HT-29 (cell line): ENCODE measurements at regions not wholly inside any gene's neighbourhood (a gene's known extent, or its start where the extent isn't known, plus 50 kb on each side); places are given as distances from the start of the nearest gene placed in this dataset.
A peak's percentile ranks its signal among the peaks of the same experiment; 100 is the strongest.
"Not testable (repeated sequence)": the region's sequence is repeated elsewhere in the genome, so short reads cannot be mapped to it uniquely, and the experiment has no call there.

Experiments used
- DNase-seq: peaks from one replicate; pipeline ENCODE4 v3.0.0-alpha.2; 2015; ENCODE audit warnings: low spot score

- no peak for DNase-seq
These were observed 465.1 kb upstream of the GALNTL6 start for GRCh38 chr4:171348090-171348489.

- no peak for DNase-seq
These were observed 470.6 kb upstream of the GALNTL6 start for GRCh38 chr4:171342646-171343045.

GRCh38 chr4:171340258-171340657 is 472.9 kb upstream of the GALNTL6 start:
- DNase-seq = no peak

GRCh38 chr4:171334549-171334948 is 478.7 kb upstream of the GALNTL6 start:
- DNase-seq = no peak

- DNase-seq = no peak
These were observed 504.5 kb upstream of the GALNTL6 start for GRCh38 chr4:171308661-171309060.

GRCh38 chr4:171298048-171298718 is 515.0 kb upstream of the GALNTL6 start:
- not testable (repeated sequence) for DNase-seq

GRCh38 chr4:171288816-171289432 is 524.3 kb upstream of the GALNTL6 start:
- DNase-seq = no peak

- DNase-seq = no peak
These were observed 531.8 kb upstream of the GALNTL6 start for GRCh38 chr4:171281359-171281758.

- DNase-seq = no peak
These were observed 534.1 kb upstream of the GALNTL6 start for GRCh38 chr4:171279131-171279530.

GRCh38 chr4:171266671-171267070 is 546.5 kb upstream of the GALNTL6 start:
- no peak for DNase-seq

- no peak for DNase-seq
These were observed 547.9 kb upstream of the GALNTL6 start for GRCh38 chr4:171265190-171265818.

GRCh38 chr4:171256223-171256622 is 557.0 kb upstream of the GALNTL6 start:
- DNase-seq = no peak

GRCh38 chr4:171246948-171247347 is 566.3 kb upstream of the GALNTL6 start:
- no peak for DNase-seq

GRCh38 chr4:171242831-171243230 is 570.4 kb upstream of the GALNTL6 start:
- DNase-seq = no peak

GRCh38 chr4:171239196-171239595 is 574.0 kb upstream of the GALNTL6 start:
- DNase-seq = no peak

- no peak for DNase-seq
These were observed 577.7 kb upstream of the GALNTL6 start for GRCh38 chr4:171235521-171235920.

- not testable (repeated sequence) for DNase-seq
These were observed 583.9 kb upstream of the GALNTL6 start for GRCh38 chr4:171229354-171229753.

- no peak for DNase-seq
These were observed 592.0 kb upstream of the GALNTL6 start for GRCh38 chr4:171221181-171221580.

GRCh38 chr4:171203425-171203824 is 609.8 kb upstream of the GALNTL6 start:
- no peak for DNase-seq

- DNase-seq = no peak
These were observed 610.3 kb upstream of the GALNTL6 start for GRCh38 chr4:171202908-171203307.

GRCh38 chr4:171186700-171187099 is 626.5 kb upstream of the GALNTL6 start:
- DNase-seq = peak; percentile 1

GRCh38 chr4:171181090-171181489 is 632.1 kb upstream of the GALNTL6 start:
- no peak for DNase-seq

GRCh38 chr4:171170671-171171070 is 642.5 kb upstream of the GALNTL6 start:
- no peak for DNase-seq
